Colonic mucosa (tissue), 4 donors: ENCODE measurements at regions not wholly inside any gene's neighbourhood (a gene's known extent, or its start where the extent isn't known, plus 50 kb on each side); places are given as distances from the start of the nearest gene placed in this dataset.

Experiments used
- DNase-seq: peaks from one replicate; pipeline ENCODE4 v3.0.0-alpha.2; 2020
- H3K27ac ChIP-seq: fragments of 200-600 bp; one replicate; pipeline ENCODE4 v1.8.0; 2021
- H3K27me3 ChIP-seq: fragments of 200-600 bp; one replicate; pipeline ENCODE4 v1.8.0; 2021
- H3K36me3 ChIP-seq: fragments of 200-600 bp; one replicate; pipeline ENCODE4 v1.8.0; 2021
- H3K4me1 ChIP-seq: fragments of 200-600 bp; one replicate; pipeline ENCODE4 v1.8.0; 2021; ENCODE audit warnings: mild to moderate bottlenecking
- H3K4me3 ChIP-seq: fragments of 200-600 bp; one replicate; pipeline ENCODE4 v1.8.0; 2021
- H3K9ac ChIP-seq, 2 donors: one replicate each; pipeline ENCODE4 v1.7.0; 2013; ENCODE audit warnings: control low read depth in 2 of 2, low read depth in 2 of 2, low read length in 2 of 2
- H3K9me3 ChIP-seq: fragments of 200-600 bp; one replicate; pipeline ENCODE4 v1.8.0; 2021
- CTCF ChIP-seq: fragments of 200-600 bp; IDR thresholded peaks from one replicate; pipeline ENCODE4 v1.8.0; 2022; ENCODE audit warnings: antibody characterized with exemption, mild to moderate bottlenecking
- intact Hi-C: fragments of 100-400 bp; cut with DNase I; formaldehyde crosslinking; loops from one replicate; pipeline ENCODE4 v1.14.1; 2022
- donor health status: healthy.
- donor health status: DM: no; HTN: no; CAD: no.
- donor health status: DM: no; HTN: no; CAD: no.

- H3K9me3 ChIP-seq = no peaks in the 10 kb centered on the region
- no peak for DNase-seq
- intact Hi-C loops = no loop called here
- H3K4me1 ChIP-seq = no peaks in the 10 kb centered on the region
- H3K4me3 ChIP-seq = no peak overlapping the region
- TF ChIP-seq CTCF = no peak
- H3K27me3 ChIP-seq = no peaks in the 10 kb centered on the region
- no peaks in the 10 kb centered on the region for H3K36me3 ChIP-seq
- no peak overlapping the region for H3K27ac ChIP-seq
- H3K9ac ChIP-seq = no peak overlapping the region
These were observed 67.8 kb upstream of the ST6GAL2 start for GRCh38 chr2:106953779-106954178.

- no peaks in the 10 kb centered on the region for H3K27me3 ChIP-seq
- H3K4me1 ChIP-seq = no peaks in the 10 kb centered on the region
- H3K9ac ChIP-seq = no peak overlapping the region
- H3K4me3 ChIP-seq = no peak overlapping the region
- no peak overlapping the region for H3K27ac ChIP-seq
- H3K36me3 ChIP-seq = no peaks in the 10 kb centered on the region
- DNase-seq = no peak
- intact Hi-C loops = no loop called here
- no peaks in the 10 kb centered on the region for H3K9me3 ChIP-seq
- no peak for TF ChIP-seq CTCF
These were observed 68.3 kb upstream of the ST6GAL2 start for GRCh38 chr2:106954304-106954703.

- Histone ChIP-seq H3K27ac (no peak overlapping the region), H3K9ac (no peak overlapping the region), H3K9me3 (no peaks in the 10 kb centered on the region), H3K4me1 (no peaks in the 10 kb centered on the region), H3K4me3 (no peak overlapping the region), H3K36me3 (no peaks in the 10 kb centered on the region), H3K27me3 (no peaks in the 10 kb centered on the region)
- intact Hi-C loops = no loop called here
- no peak for TF ChIP-seq CTCF
- DNase-seq = no peak
These were observed 70.4 kb upstream of the ST6GAL2 start for GRCh38 chr2:106956416-106956815.

GRCh38 chr2:106956879-106957278 lies 70.9 kb upstream of the ST6GAL2 start:
- Histone ChIP-seq H3K9me3 (no peaks in the 10 kb centered on the region), H3K36me3 (no peaks in the 10 kb centered on the region), H3K9ac (no peak overlapping the region), H3K27me3 (no peaks in the 10 kb centered on the region), H3K4me3 (no peak overlapping the region), H3K27ac (no peak overlapping the region), H3K4me1 (no peaks in the 10 kb centered on the region)
- no peak for TF ChIP-seq CTCF
- DNase-seq = no peak
- intact Hi-C loops = no loop called here

GRCh38 chr2:106959975-106960682 lies 74.2 kb upstream of the ST6GAL2 start:
- Histone ChIP-seq H3K9ac (no peak overlapping the region), H3K27ac (no peak overlapping the region), H3K4me3 (no peak overlapping the region), H3K9me3 (no peaks in the 10 kb centered on the region), H3K4me1 (no peaks in the 10 kb centered on the region), H3K27me3 (no peaks in the 10 kb centered on the region), H3K36me3 (no peaks in the 10 kb centered on the region)
- intact Hi-C loops = no loop called here
- no peak for DNase-seq
- TF ChIP-seq CTCF = no peak
